ENCODE measurements at regions not wholly inside any gene's neighbourhood (a gene's known extent, or its start where the extent isn't known, plus 50 kb on each side); places are given as distances from the start of the nearest gene placed in this dataset.

GRCh38 chr9:120038342-120038741 is 541.6 kb downstream of the CDK5RAP2 start:
- TF ChIP-seq CTCF (IDR thresholded peaks at IDR 0.05) (no peak), POLR2A (IDR thresholded peaks at IDR 0.05) (no peak)
